ENCODE measurements at regions not wholly inside any gene's neighbourhood (a gene's known extent, or its start where the extent isn't known, plus 50 kb on each side); places are given as distances from the start of the nearest gene placed in this dataset.

DNA sequence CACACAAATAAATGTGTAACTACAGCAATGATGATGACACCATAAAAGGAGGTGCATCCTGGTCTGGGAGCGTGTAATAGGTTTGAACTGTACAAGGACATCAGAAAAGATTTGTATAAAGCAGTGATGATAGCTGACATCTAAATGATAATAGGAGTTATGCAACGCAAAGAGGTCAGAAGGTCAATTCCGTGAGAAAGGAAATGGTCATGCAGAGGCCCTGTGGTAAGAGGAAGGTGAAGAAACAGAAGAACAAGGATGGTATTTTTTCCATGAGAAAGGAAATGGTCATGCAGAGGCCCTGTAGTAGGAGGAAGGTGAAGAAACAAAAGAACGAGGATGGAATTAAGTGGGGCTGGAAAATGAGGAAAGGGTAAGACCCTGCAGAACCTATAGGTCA lies 106.7 kb upstream of the TMPO start:
- no peak for DNase-seq
- H3K23ac ChIP-seq (ENCODE audit: insufficient read length, low read depth, low read length): no peak overlapping the region
- no peaks in the 10 kb centered on the region for H3K27me3 ChIP-seq (ENCODE audit: insufficient read depth, low read length)
- H2BK5ac ChIP-seq (ENCODE audit: insufficient read length, low read length): no peak overlapping the region
- H3K27ac Mint-ChIP-seq: no peak overlapping the region
- no peak overlapping the region for H2BK15ac ChIP-seq (ENCODE audit: low read depth, low read length)
- H3K27ac ChIP-seq (ENCODE audit: insufficient read length, low read depth, low read length): no peak overlapping the region
- peaks cover 13 to 30% of the 10 kb centered on the region in 2 experiments for H3K9me3 Mint-ChIP-seq
- H3K18ac ChIP-seq (ENCODE audit: insufficient read length, low read depth, low read length): no peak overlapping the region
- no peak overlapping the region for H3K9ac ChIP-seq (ENCODE audit: extremely low read depth, insufficient read length, low read length)
- no CpG with 5 or more reads among the region's 4 CpGs for WGBS (ENCODE audit: extremely low coverage, insufficient read length, low lambda C conversion rate)
- H3K27me3 Mint-ChIP-seq (ENCODE audit: low read depth): no peaks in the 10 kb centered on the region
- H2AFZ ChIP-seq (ENCODE audit: low read length): no peak overlapping the region
- H3T11ph ChIP-seq (ENCODE audit: low read length): no peak overlapping the region
- H3K79me1 ChIP-seq (ENCODE audit: insufficient read depth, low read depth, low read length, poor library complexity, severe bottlenecking): no peaks in the 10 kb centered on the region
- H2BK12ac ChIP-seq (ENCODE audit: insufficient read length, low read depth, low read length): no peak overlapping the region
- H2BK120ac ChIP-seq (ENCODE audit: low read depth, low read length, poor library complexity, severe bottlenecking): no peak overlapping the region
- no peaks in the 10 kb centered on the region for H3K9me3 ChIP-seq (ENCODE audit: control insufficient read depth, low read depth, low read length)
- H4K91ac ChIP-seq (ENCODE audit: insufficient read length, low read depth, low read length): no peak overlapping the region
- H3K56ac ChIP-seq (ENCODE audit: insufficient read length, low read depth, low read length): no peak overlapping the region
- H3K4me3 Mint-ChIP-seq: no peak overlapping the region
- no peaks in the 10 kb centered on the region for H3K79me2 ChIP-seq (ENCODE audit: insufficient read depth, low read length)
- H4K8ac ChIP-seq (replicated peaks; ENCODE audit: insufficient read length, low read depth, low read length): no peak overlapping the region
- H2BK20ac ChIP-seq (ENCODE audit: low read depth, low read length, poor library complexity, severe bottlenecking): no peak overlapping the region
- H4K20me1 ChIP-seq (ENCODE audit: control insufficient read depth, insufficient read depth, insufficient read length): no peaks in the 10 kb centered on the region
- no peak overlapping the region for H2AK5ac ChIP-seq (ENCODE audit: insufficient read length, low read length)
- H3K23me2 ChIP-seq (ENCODE audit: insufficient read length, low read depth, low read length, poor library complexity, severe bottlenecking): no peaks in the 10 kb centered on the region
- H3K4me1 Mint-ChIP-seq: peaks cover 18 to 43% of the 10 kb centered on the region in 2 experiments
- H3K4ac ChIP-seq (ENCODE audit: low read depth, low read length): no peak overlapping the region
- peaks cover 8 to 24% (median 9%) of the 10 kb centered on the region in 3 experiments; a peak in 6 of 7 replicates for H3K36me3 Mint-ChIP-seq (ENCODE audit: insufficient read depth in 1 of 3, low read depth in 3 of 3)
- H3K4me2 ChIP-seq (ENCODE audit: insufficient read depth, insufficient read length, low read length): no peak overlapping the region
- TF ChIP-seq CTCF (conservative IDR thresholded peaks at IDR 0.05): no peak
- no peak overlapping the region for H3K14ac ChIP-seq (ENCODE audit: insufficient read depth, low read length)
- peaks cover 10% of the 10 kb centered on the region; the same call in 1 of the 2 replicates for H3K4me1 ChIP-seq (ENCODE audit: insufficient read depth, low read length)
- no peak overlapping the region for H4K5ac ChIP-seq (ENCODE audit: insufficient read length, low read depth, low read length)

Measured in H9 (cell line).